ENCODE measurements at regions not wholly inside any gene's neighbourhood (a gene's known extent, or its start where the extent isn't known, plus 50 kb on each side); places are given as distances from the start of the nearest gene placed in this dataset.

DNA sequence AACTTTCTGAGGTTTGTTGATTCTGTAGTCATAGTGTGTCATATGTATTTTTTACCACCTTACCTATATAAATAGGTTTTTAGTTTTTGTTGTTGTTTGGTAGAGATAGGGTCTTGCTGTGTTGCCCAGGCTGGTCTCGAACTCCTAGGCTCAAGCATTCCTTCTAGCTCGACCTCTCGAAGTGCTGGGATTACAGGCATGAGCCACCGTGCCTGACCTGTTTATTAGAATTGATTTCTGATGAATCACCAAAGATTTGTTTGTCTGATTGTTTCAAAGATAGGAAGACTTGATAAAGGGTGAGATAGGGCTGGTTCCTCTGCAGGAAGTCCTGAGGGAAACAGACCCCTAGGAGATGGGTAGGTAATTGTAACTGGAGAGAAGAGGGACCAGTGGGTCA, 481.6 kb downstream of the PCNX1 start:
- H3K4me3 ChIP-seq (ENCODE audit: low read depth, low read length), result no peak overlapping the region
- DNase-seq (ENCODE audit: low read depth), result no peak
- TF ChIP-seq MAX (IDR thresholded peaks at IDR 0.05; ENCODE audit: low read depth, low read length), result no peak
- TF ChIP-seq, protein P1, sequence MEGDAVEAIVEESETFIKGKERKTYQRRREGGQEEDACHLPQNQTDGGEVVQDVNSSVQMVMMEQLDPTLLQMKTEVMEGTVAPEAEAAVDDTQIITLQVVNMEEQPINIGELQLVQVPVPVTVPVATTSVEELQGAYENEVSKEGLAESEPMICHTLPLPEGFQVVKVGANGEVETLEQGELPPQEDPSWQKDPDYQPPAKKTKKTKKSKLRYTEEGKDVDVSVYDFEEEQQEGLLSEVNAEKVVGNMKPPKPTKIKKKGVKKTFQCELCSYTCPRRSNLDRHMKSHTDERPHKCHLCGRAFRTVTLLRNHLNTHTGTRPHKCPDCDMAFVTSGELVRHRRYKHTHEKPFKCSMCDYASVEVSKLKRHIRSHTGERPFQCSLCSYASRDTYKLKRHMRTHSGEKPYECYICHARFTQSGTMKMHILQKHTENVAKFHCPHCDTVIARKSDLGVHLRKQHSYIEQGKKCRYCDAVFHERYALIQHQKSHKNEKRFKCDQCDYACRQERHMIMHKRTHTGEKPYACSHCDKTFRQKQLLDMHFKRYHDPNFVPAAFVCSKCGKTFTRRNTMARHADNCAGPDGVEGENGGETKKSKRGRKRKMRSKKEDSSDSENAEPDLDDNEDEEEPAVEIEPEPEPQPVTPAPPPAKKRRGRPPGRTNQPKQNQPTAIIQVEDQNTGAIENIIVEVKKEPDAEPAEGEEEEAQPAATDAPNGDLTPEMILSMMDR (IDR thresholded peaks at IDR 0.05; ENCODE audit: low read depth, low read length), result no peak
- no peak for TF ChIP-seq MYC (IDR thresholded peaks at IDR 0.05; ENCODE audit: low read depth, low read length)
- no peak for TF ChIP-seq POLR2A (IDR thresholded peaks at IDR 0.05; ENCODE audit: extremely low read depth, insufficient read length)

DNA sequence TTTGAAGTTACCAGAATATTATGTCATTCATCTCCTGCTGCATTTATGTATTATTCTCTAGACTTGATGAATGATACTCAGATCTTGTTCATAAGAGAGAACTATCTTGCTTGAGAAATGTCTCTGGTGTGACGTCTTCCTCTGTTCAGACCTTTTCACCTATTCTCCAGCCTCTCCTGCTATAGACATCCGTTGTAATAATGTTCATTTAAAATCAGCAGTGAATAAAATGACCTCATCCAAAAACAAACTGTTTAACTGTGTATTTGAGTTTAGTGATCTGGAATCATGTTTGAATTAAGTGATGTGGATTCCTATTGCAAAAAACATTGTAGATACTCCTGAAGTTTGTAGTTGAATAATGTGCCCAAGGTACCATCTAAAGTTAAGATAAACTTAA, 487.1 kb downstream of the PCNX1 start:
- H3K4me3 ChIP-seq (ENCODE audit: low read depth, low read length), result no peak overlapping the region
- DNase-seq (ENCODE audit: low read depth), result no peak
- TF ChIP-seq, protein P1 (IDR thresholded peaks at IDR 0.05; ENCODE audit: low read depth, low read length), result no peak
- no peak for TF ChIP-seq POLR2A (IDR thresholded peaks at IDR 0.05; ENCODE audit: extremely low read depth, insufficient read length)
- no peak for TF ChIP-seq MAX (IDR thresholded peaks at IDR 0.05; ENCODE audit: low read depth, low read length)
- TF ChIP-seq MYC (IDR thresholded peaks at IDR 0.05; ENCODE audit: low read depth, low read length), result no peak

- TF ChIP-seq MYC (IDR thresholded peaks at IDR 0.05; ENCODE audit: low read depth, low read length), result no peak
- no peak for TF ChIP-seq POLR2A (IDR thresholded peaks at IDR 0.05; ENCODE audit: extremely low read depth, insufficient read length)
- TF ChIP-seq, protein P1 (IDR thresholded peaks at IDR 0.05; ENCODE audit: low read depth, low read length), result no peak
- no peak for TF ChIP-seq MAX (IDR thresholded peaks at IDR 0.05; ENCODE audit: low read depth, low read length)
- H3K4me3 ChIP-seq (ENCODE audit: low read depth, low read length), result no peak overlapping the region
- no peak for DNase-seq (ENCODE audit: low read depth)
Observed at GRCh38 chr14:71395151-71395604, 487.9 kb downstream of the PCNX1 start.

DNA sequence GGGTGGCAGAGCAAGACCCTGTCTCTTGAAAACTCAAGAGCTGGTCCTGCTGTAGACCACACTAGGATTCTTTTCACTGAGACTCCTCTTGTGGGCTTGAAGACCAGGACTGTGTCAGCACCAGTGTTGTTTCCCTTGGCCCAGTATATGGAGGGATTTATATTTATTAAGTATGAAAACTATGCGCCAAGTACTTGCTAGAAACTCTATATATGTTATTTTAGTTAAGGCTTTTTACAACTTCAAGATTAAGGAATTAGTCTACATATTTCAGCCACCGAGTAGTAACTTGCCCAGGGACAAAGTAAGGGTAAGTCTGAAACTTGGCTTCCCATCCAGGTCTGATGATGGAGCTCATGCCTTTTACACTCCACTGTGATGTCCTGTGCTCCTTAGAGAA, 488.4 kb downstream of the PCNX1 start:
- TF ChIP-seq POLR2A (IDR thresholded peaks at IDR 0.05; ENCODE audit: extremely low read depth, insufficient read length) (no peak), MYC (IDR thresholded peaks at IDR 0.05; ENCODE audit: low read depth, low read length) (no peak), MAX (IDR thresholded peaks at IDR 0.05; ENCODE audit: low read depth, low read length) (no peak)
- TF ChIP-seq, protein P1 (IDR thresholded peaks at IDR 0.05; ENCODE audit: low read depth, low read length), result no peak
- H3K4me3 ChIP-seq (ENCODE audit: low read depth, low read length), result no peak overlapping the region
- no peak for DNase-seq (ENCODE audit: low read depth)

DNA sequence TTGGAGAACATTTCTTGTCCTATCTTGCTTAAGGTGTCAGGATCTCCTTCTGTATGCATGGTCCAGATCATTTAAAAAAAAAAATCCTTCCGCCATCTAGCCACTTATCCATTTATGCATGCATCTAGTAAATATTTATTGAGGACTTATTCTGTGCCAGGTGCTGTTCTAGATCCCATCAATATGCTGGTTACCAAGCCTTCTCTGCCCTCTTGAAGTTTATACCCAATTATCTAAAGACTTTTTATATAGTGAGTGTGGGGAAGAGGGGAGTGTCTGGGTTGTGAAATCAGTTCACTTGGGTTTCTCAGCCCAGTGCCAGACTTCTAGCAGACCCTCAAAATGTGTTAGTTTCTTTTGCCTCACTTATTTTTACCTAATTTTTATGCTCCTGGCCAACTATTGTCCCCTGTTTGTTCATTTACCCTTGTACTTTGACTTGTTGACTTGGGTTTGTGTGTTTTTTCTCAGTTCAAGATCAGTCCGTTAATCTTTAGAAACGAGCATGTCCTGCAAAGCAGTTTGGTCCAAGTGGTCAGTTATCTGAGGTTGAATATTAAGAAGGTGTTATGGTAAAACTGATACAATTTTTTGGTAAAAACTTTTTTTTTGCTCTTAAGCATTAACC, 488.9 kb downstream of the PCNX1 start:
- H3K4me3 ChIP-seq (ENCODE audit: low read depth, low read length), result no peak overlapping the region
- DNase-seq (ENCODE audit: low read depth), result no peak
- TF ChIP-seq POLR2A (IDR thresholded peaks at IDR 0.05; ENCODE audit: extremely low read depth, insufficient read length) (no peak), MYC (IDR thresholded peaks at IDR 0.05; ENCODE audit: low read depth, low read length) (no peak), MAX (IDR thresholded peaks at IDR 0.05; ENCODE audit: low read depth, low read length) (no peak)
- TF ChIP-seq, protein P1 (IDR thresholded peaks at IDR 0.05; ENCODE audit: low read depth, low read length), result no peak

All from NB4 (cell line).